ENCODE measurements at regions not wholly inside any gene's neighbourhood (a gene's known extent, or its start where the extent isn't known, plus 50 kb on each side); places are given as distances from the start of the nearest gene placed in this dataset.

GRCh38 chr5:3277590-3278196 is 317.9 kb upstream of the IRX1 start:
- ATAC-seq, result no peak
- BruUV-seq (replicated peaks), result no TSS peak
- in situ Hi-C loops (cut with HindIII; ENCODE audit: low pct_unique_long_range_greater_than_20kb, low sequenced_read_pairs), result no loop called here
- H3K27me3 ChIP-seq (ENCODE audit: control insufficient read depth, insufficient read depth, low read length), result no peaks in the 10 kb centered on the region
- no peak overlapping the region for H3K27ac ChIP-seq (ENCODE audit: low read length)
- intact Hi-C loops (cut with micrococcal nuclease; ENCODE audit: unreplicated experiment), result no loop called here
- no peaks in the 10 kb centered on the region for H3K36me3 ChIP-seq (ENCODE audit: control insufficient read depth, insufficient read depth, low read length)
- H3K9me3 ChIP-seq (ENCODE audit: control insufficient read depth, insufficient read depth, low read depth, low read length), result no peaks in the 10 kb centered on the region
- DNase-seq (ENCODE audit: low read depth, low spot score), result no peak
- H3K4me1 ChIP-seq (ENCODE audit: control insufficient read depth, insufficient read depth, low read length), result no peaks in the 10 kb centered on the region
- H3K4me3 ChIP-seq (ENCODE audit: low read depth in 2 of 2, low read length in 2 of 2), result no peak overlapping the region
- ChIA-PET CTCF (no interaction called here), POLR2A (no interaction called here)
- TF ChIP-seq SIN3A (IDR thresholded peaks at IDR 0.05; ENCODE audit: borderline replicate concordance, insufficient read depth, low read depth, low read length) (no peak), POLR2AphosphoS5 (IDR thresholded peaks at IDR 0.05; ENCODE audit: low read depth, low read length) (no peak), CTCF (IDR thresholded peaks at IDR 0.05) (no peak), REST (IDR thresholded peaks at IDR 0.05; ENCODE audit: insufficient read depth in 1 of 2, low read depth in 2 of 2, low read length in 1 of 2) (no peak), TCF7L2 (IDR thresholded peaks at IDR 0.05; ENCODE audit: low read depth, low read length) (no peak)

GRCh38 chr5:3276896-3277295 is 318.7 kb upstream of the IRX1 start:
- no TSS peak for BruUV-seq (replicated peaks)
- ATAC-seq, result no peak

More at GRCh38 chr5:3276896-3277295, 318.7 kb upstream of the IRX1 start:
- no peaks in the 10 kb centered on the region for H3K36me3 ChIP-seq (ENCODE audit: control insufficient read depth, insufficient read depth, low read length)
- no peaks in the 10 kb centered on the region for H3K4me1 ChIP-seq (ENCODE audit: control insufficient read depth, insufficient read depth, low read length)
- no peaks in the 10 kb centered on the region for H3K9me3 ChIP-seq (ENCODE audit: control insufficient read depth, insufficient read depth, low read depth, low read length)
- no peaks in the 10 kb centered on the region for H3K27me3 ChIP-seq (ENCODE audit: control insufficient read depth, insufficient read depth, low read length)
- ChIA-PET POLR2A (no interaction called here), CTCF (no interaction called here)
- intact Hi-C loops (cut with micrococcal nuclease; ENCODE audit: unreplicated experiment) (no loop called here), in situ Hi-C loops (cut with HindIII; ENCODE audit: low pct_unique_long_range_greater_than_20kb, low sequenced_read_pairs) (no loop called here)
- H3K4me3 ChIP-seq (ENCODE audit: low read depth in 2 of 2, low read length in 2 of 2), result no peak overlapping the region
- H3K27ac ChIP-seq (ENCODE audit: low read length), result no peak overlapping the region
- DNase-seq (ENCODE audit: low read depth, low spot score), result no peak
- no peak for TF ChIP-seq TCF7L2 (IDR thresholded peaks at IDR 0.05; ENCODE audit: low read depth, low read length)
- TF ChIP-seq SIN3A (IDR thresholded peaks at IDR 0.05; ENCODE audit: borderline replicate concordance, insufficient read depth, low read depth, low read length), result no peak
- TF ChIP-seq POLR2AphosphoS5 (IDR thresholded peaks at IDR 0.05; ENCODE audit: low read depth, low read length), result no peak
- TF ChIP-seq REST (IDR thresholded peaks at IDR 0.05; ENCODE audit: insufficient read depth in 1 of 2, low read depth in 2 of 2, low read length in 1 of 2), result no peak
- no peak for TF ChIP-seq CTCF (IDR thresholded peaks at IDR 0.05)

Measured in Panc1 (cell line).